Stomach smooth muscle (tissue), 2 donors: ENCODE measurements at regions not wholly inside any gene's neighbourhood (a gene's known extent, or its start where the extent isn't known, plus 50 kb on each side); places are given as distances from the start of the nearest gene placed in this dataset.

ENCODE experiments used
- H3K27ac ChIP-seq: one replicate; pipeline ENCODE4 v1.7.0; 2013; ENCODE audit warnings: mild to moderate bottlenecking, low read length, inconsistent platforms
- H3K27me3 ChIP-seq, 2 donors: one replicate each; pipeline ENCODE4 v1.7.0; 2013; ENCODE audit warnings: low read length in 2 of 2; ENCODE audit not compliant: insufficient read depth in 2 of 2, control insufficient read depth in 1 of 2
- H3K36me3 ChIP-seq, 2 donors: one replicate each; pipeline ENCODE4 v1.7.0; 2013; ENCODE audit warnings: low read length in 2 of 2; ENCODE audit not compliant: control insufficient read depth in 2 of 2, insufficient read depth in 2 of 2
- H3K4me1 ChIP-seq: one replicate; pipeline ENCODE4 v1.7.0; 2013; ENCODE audit warnings: low read length; ENCODE audit not compliant: control insufficient read depth, insufficient read depth
- H3K4me3 ChIP-seq, 2 donors: one replicate each; pipeline ENCODE4 v1.7.0; 2013; ENCODE audit warnings: low read length in 2 of 2
- H3K9ac ChIP-seq, 2 donors: one replicate each; pipeline ENCODE4 v1.7.0; 2013; ENCODE audit warnings: low read length in 2 of 2, mild to moderate bottlenecking in 1 of 2
- H3K9me3 ChIP-seq, 2 donors: one replicate each; pipeline ENCODE4 v1.7.0; 2013; ENCODE audit warnings: low read length in 2 of 2; ENCODE audit not compliant: control insufficient read depth in 2 of 2
- donor health status: healthy.
- donor health status: Pancreatic carcinoma.

- H3K9ac ChIP-seq, result no peak overlapping the region
- no peaks in the 10 kb centered on the region for H3K9me3 ChIP-seq
- no peaks in the 10 kb centered on the region for H3K36me3 ChIP-seq
- H3K4me3 ChIP-seq, result no peak overlapping the region
- H3K27me3 ChIP-seq, result no peaks in the 10 kb centered on the region
- no peaks in the 10 kb centered on the region for H3K4me1 ChIP-seq
- H3K27ac ChIP-seq, result no peak overlapping the region
These were observed 669.3 kb downstream of the NR4A2 start for GRCh38 chr2:155663265-155663664.

GRCh38 chr2:155662224-155662623, 670.3 kb downstream of the NR4A2 start:
- Histone ChIP-seq H3K9me3 (no peaks in the 10 kb centered on the region), H3K27me3 (no peaks in the 10 kb centered on the region), H3K9ac (no peak overlapping the region), H3K4me3 (no peak overlapping the region), H3K27ac (no peak overlapping the region), H3K36me3 (no peaks in the 10 kb centered on the region), H3K4me1 (no peaks in the 10 kb centered on the region)

GRCh38 chr2:155653176-155653575, 679.3 kb downstream of the NR4A2 start:
- no peak overlapping the region for H3K9ac ChIP-seq
- no peaks in the 10 kb centered on the region for H3K36me3 ChIP-seq
- H3K27me3 ChIP-seq, result no peaks in the 10 kb centered on the region
- H3K27ac ChIP-seq, result no peak overlapping the region
- H3K4me1 ChIP-seq, result no peaks in the 10 kb centered on the region
- no peak overlapping the region for H3K4me3 ChIP-seq
- no peaks in the 10 kb centered on the region for H3K9me3 ChIP-seq

- H3K4me1 ChIP-seq, result no peaks in the 10 kb centered on the region
- H3K27ac ChIP-seq, result no peak overlapping the region
- no peaks in the 10 kb centered on the region for H3K9me3 ChIP-seq
- H3K9ac ChIP-seq, result no peak overlapping the region
- no peak overlapping the region for H3K4me3 ChIP-seq
- H3K36me3 ChIP-seq, result no peaks in the 10 kb centered on the region
- H3K27me3 ChIP-seq, result no peaks in the 10 kb centered on the region
These were observed 680.7 kb downstream of the NR4A2 start for GRCh38 chr2:155651851-155652250.

- Histone ChIP-seq H3K4me1 (no peaks in the 10 kb centered on the region), H3K4me3 (no peak overlapping the region), H3K27ac (no peak overlapping the region), H3K9ac (no peak overlapping the region), H3K36me3 (no peaks in the 10 kb centered on the region), H3K27me3 (no peaks in the 10 kb centered on the region), H3K9me3 (no peaks in the 10 kb centered on the region)
These were observed 686.7 kb downstream of the NR4A2 start for GRCh38 chr2:155645791-155646190.

GRCh38 chr2:155643056-155643775, 689.3 kb downstream of the NR4A2 start:
- H3K36me3 ChIP-seq, result no peaks in the 10 kb centered on the region
- no peaks in the 10 kb centered on the region for H3K27me3 ChIP-seq
- no peak overlapping the region for H3K27ac ChIP-seq
- H3K4me3 ChIP-seq, result no peak overlapping the region
- H3K9me3 ChIP-seq, result no peaks in the 10 kb centered on the region
- no peak overlapping the region for H3K9ac ChIP-seq
- H3K4me1 ChIP-seq, result no peaks in the 10 kb centered on the region

GRCh38 chr2:155633887-155634570, 698.5 kb downstream of the NR4A2 start:
- Histone ChIP-seq H3K36me3 (no peaks in the 10 kb centered on the region), H3K27me3 (no peaks in the 10 kb centered on the region), H3K27ac (no peak overlapping the region), H3K4me3 (no peak overlapping the region), H3K4me1 (no peaks in the 10 kb centered on the region), H3K9me3 (no peaks in the 10 kb centered on the region), H3K9ac (no peak overlapping the region)

- Histone ChIP-seq H3K9ac (no peak overlapping the region), H3K36me3 (no peaks in the 10 kb centered on the region), H3K4me3 (no peak overlapping the region), H3K27me3 (no peaks in the 10 kb centered on the region), H3K4me1 (no peaks in the 10 kb centered on the region), H3K27ac (no peak overlapping the region), H3K9me3 (no peaks in the 10 kb centered on the region)
These were observed 699.3 kb downstream of the NR4A2 start for GRCh38 chr2:155633060-155633839.

- H3K4me3 ChIP-seq, result no peak overlapping the region
- no peak overlapping the region for H3K27ac ChIP-seq
- no peaks in the 10 kb centered on the region for H3K36me3 ChIP-seq
- H3K4me1 ChIP-seq, result no peaks in the 10 kb centered on the region
- H3K27me3 ChIP-seq, result no peaks in the 10 kb centered on the region
- no peak overlapping the region for H3K9ac ChIP-seq
- H3K9me3 ChIP-seq, result no peaks in the 10 kb centered on the region
These were observed 701.8 kb downstream of the NR4A2 start for GRCh38 chr2:155630760-155631159.

- Histone ChIP-seq H3K36me3 (no peaks in the 10 kb centered on the region), H3K4me3 (no peak overlapping the region), H3K27ac (no peak overlapping the region), H3K9me3 (no peaks in the 10 kb centered on the region), H3K9ac (no peak overlapping the region), H3K27me3 (no peaks in the 10 kb centered on the region), H3K4me1 (no peaks in the 10 kb centered on the region)
These were observed 710.1 kb downstream of the NR4A2 start for GRCh38 chr2:155622443-155622842.
